GM23248 (cell line): ENCODE measurements at regions not wholly inside any gene's neighbourhood (a gene's known extent, or its start where the extent isn't known, plus 50 kb on each side); places are given as distances from the start of the nearest gene placed in this dataset.

Experiments
- EZH2 ChIP-seq: fragments of 200-600 bp; sonication (generic); IDR thresholded peaks from 2 replicates; pipeline ENCODE4 v1.6.1; 2018; ENCODE audit warnings: antibody characterized with exemption, mild to moderate bottlenecking; ENCODE audit not compliant: insufficient read depth, poor library complexity, severe bottlenecking
- EZH2phosphoT487 ChIP-seq: fragments of 200-600 bp; sonication (generic); IDR thresholded peaks from 2 replicates; pipeline ENCODE4 v1.6.1; 2018; ENCODE audit warnings: antibody characterized with exemption, moderate library complexity, mild to moderate bottlenecking, low read depth; ENCODE audit not compliant: insufficient read depth

DNA sequence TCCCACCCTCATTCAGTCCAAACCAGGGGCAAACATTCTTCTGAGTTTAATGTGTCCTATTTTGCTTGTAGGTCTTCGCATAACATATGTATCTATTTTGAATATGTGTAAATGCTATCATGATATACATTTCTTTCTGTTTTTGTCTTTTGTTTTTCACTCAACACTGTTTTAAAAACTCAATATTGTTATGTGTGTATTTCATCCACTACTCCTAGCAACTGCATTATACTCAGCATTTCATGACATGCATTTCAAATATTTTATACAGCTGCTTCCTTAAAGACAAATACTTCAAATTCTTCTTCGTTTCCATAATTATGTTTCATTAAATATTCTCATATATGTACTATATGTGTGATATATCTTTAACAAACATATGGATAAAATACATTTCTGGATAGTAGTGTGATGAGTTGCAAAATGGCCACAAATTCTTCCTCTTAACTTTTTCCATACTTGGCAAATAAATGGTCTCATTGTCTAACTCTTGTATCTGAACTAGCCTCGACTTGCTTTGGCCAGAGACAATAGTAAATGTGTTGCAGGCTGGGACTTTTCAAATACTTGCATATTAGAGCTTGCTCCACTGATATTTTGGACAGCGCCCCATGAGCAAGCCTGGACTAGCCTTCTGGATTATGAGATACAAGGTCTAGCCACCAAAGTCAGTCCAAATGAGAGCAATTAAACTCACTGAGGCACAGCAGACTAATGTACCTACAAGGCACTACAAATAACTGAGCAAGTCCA is 539.7 kb upstream of the KCND2 start:
- TF ChIP-seq EZH2 = no peak
- TF ChIP-seq EZH2phosphoT487 = no peak
